ENCODE measurements at regions not wholly inside any gene's neighbourhood (a gene's known extent, or its start where the extent isn't known, plus 50 kb on each side); places are given as distances from the start of the nearest gene placed in this dataset.

DNA sequence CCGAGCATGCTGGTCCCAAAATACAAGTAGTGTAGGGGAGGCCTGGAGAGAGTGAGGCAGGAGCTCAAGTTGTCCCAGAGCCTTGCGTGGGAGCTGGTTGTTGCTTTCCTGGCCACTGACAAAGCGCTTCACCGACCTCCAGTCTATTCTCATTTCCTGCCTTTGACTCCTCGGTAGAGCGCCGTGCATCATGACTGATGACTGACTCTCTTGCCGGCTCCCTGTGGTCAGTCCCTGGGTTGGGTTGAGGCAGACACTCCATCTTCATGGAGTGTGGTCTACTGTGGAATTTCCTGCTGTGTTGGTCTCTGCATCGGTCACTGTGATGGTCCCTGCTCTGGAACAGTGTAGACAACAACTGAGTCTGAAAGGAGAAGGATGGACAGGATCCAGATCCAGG, 175.1 kb upstream of the S1PR3 start:
- no peak overlapping the region for H3K27ac ChIP-seq (ENCODE audit: low read length)
- TF ChIP-seq, protein P1, sequence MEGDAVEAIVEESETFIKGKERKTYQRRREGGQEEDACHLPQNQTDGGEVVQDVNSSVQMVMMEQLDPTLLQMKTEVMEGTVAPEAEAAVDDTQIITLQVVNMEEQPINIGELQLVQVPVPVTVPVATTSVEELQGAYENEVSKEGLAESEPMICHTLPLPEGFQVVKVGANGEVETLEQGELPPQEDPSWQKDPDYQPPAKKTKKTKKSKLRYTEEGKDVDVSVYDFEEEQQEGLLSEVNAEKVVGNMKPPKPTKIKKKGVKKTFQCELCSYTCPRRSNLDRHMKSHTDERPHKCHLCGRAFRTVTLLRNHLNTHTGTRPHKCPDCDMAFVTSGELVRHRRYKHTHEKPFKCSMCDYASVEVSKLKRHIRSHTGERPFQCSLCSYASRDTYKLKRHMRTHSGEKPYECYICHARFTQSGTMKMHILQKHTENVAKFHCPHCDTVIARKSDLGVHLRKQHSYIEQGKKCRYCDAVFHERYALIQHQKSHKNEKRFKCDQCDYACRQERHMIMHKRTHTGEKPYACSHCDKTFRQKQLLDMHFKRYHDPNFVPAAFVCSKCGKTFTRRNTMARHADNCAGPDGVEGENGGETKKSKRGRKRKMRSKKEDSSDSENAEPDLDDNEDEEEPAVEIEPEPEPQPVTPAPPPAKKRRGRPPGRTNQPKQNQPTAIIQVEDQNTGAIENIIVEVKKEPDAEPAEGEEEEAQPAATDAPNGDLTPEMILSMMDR (IDR thresholded peaks at IDR 0.05; ENCODE audit: low read length), result no peak
- H2AFZ ChIP-seq (ENCODE audit: low read length), result no peak overlapping the region
- peaks cover 9% of the 10 kb centered on the region for H3K4me1 ChIP-seq (ENCODE audit: low read length)
- no peaks in the 10 kb centered on the region for H3K9me2 ChIP-seq (replicated peaks; ENCODE audit: insufficient read depth, low read length)
- no peak overlapping the region for H3K4me2 ChIP-seq (ENCODE audit: low read depth, low read length)
- H3F3A ChIP-seq (ENCODE audit: insufficient read depth, low read length), result no peaks in the 10 kb centered on the region; the same call in 1 of the 2 replicates
- no peak overlapping the region for H3K9ac ChIP-seq (ENCODE audit: low read length)
- H3K36me3 ChIP-seq (replicated peaks; ENCODE audit: insufficient read depth, low read length), result no peaks in the 10 kb centered on the region
- DNase-seq, result no peak
- no peak overlapping the region for H3K4me3 ChIP-seq (ENCODE audit: low read length)
- H3K79me2 ChIP-seq (ENCODE audit: low read length), result no peaks in the 10 kb centered on the region
- H3K27me3 ChIP-seq (replicated peaks; ENCODE audit: insufficient read depth, low read length), result no peaks in the 10 kb centered on the region
- no peaks in the 10 kb centered on the region for H3K9me3 ChIP-seq (replicated peaks; ENCODE audit: insufficient read depth, low read length)
- H4K20me1 ChIP-seq (ENCODE audit: insufficient read depth, low read length), result no peaks in the 10 kb centered on the region

DNA sequence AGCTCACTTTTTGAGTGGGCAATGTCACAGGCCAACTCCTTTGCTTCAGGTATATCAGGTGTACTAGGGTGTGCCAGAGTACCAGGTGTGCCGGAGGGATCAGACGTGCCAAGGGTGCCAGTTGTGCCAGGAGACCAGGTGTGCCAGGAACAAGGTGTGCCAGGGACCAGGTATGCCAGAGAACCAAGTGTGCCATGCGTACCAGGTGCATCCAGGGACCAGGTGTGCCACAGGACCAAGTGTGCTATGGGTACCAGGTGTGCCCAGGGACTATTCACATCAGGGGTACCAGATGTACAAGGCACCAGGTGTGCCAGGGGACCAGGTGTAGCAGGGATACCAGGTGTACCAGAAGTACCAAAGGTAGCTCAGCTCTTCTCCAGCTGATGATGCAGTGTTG, 174.7 kb upstream of the S1PR3 start:
- Histone ChIP-seq H3K9me2 (replicated peaks; ENCODE audit: insufficient read depth, low read length) (no peaks in the 10 kb centered on the region), H3K4me1 (ENCODE audit: low read length) (peaks cover 9% of the 10 kb centered on the region), H3K27me3 (replicated peaks; ENCODE audit: insufficient read depth, low read length) (no peaks in the 10 kb centered on the region), H3K27ac (ENCODE audit: low read length) (no peak overlapping the region), H3K9ac (ENCODE audit: low read length) (no peak overlapping the region), H3K79me2 (ENCODE audit: low read length) (no peaks in the 10 kb centered on the region), H3F3A (ENCODE audit: insufficient read depth, low read length) (no peaks in the 10 kb centered on the region; the same call in 1 of the 2 replicates), H3K9me3 (replicated peaks; ENCODE audit: insufficient read depth, low read length) (no peaks in the 10 kb centered on the region), H3K4me2 (ENCODE audit: low read depth, low read length) (no peak overlapping the region), H3K36me3 (replicated peaks; ENCODE audit: insufficient read depth, low read length) (no peaks in the 10 kb centered on the region), H2AFZ (ENCODE audit: low read length) (no peak overlapping the region), H3K4me3 (ENCODE audit: low read length) (no peak overlapping the region), H4K20me1 (ENCODE audit: insufficient read depth, low read length) (no peaks in the 10 kb centered on the region)
- TF ChIP-seq EZH2 (optimal IDR thresholded peaks at IDR 0.05; ENCODE audit: low read depth, low read length), result no peak
- TF ChIP-seq EZH2phosphoT487 (IDR thresholded peaks at IDR 0.05; ENCODE audit: low read length), result no peak
- TF ChIP-seq, protein P1 (IDR thresholded peaks at IDR 0.05; ENCODE audit: low read length), result no peak
- DNase-seq, result no peak

DNA sequence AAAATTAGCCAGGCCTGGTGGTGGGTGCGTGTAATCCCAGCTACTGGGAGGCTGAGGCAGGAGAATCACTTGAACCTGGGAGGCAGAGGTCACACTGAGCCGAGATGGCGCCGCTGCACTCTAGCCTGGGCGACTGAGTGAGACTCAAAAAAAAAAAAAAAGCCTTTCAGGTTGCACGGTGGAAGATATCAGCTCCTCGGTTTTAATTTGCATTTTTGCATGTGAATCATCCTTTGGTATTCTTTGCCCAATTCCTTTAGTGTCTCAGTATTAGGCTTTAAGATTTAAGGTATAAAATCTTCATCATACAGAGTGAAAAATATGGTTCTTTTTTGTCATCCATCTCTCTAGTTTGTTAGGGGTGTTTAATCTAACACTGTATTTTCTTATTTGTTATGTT, 173.6 kb upstream of the S1PR3 start:
- TF ChIP-seq EZH2 (optimal IDR thresholded peaks at IDR 0.05; ENCODE audit: low read depth, low read length), result no peak
- TF ChIP-seq, protein P1 (IDR thresholded peaks at IDR 0.05; ENCODE audit: low read length), result no peak
- TF ChIP-seq EZH2phosphoT487 (IDR thresholded peaks at IDR 0.05; ENCODE audit: low read length), result no peak
- H4K20me1 ChIP-seq (ENCODE audit: insufficient read depth, low read length), result no peaks in the 10 kb centered on the region
- H2AFZ ChIP-seq (ENCODE audit: low read length), result no peak overlapping the region

More for the DNA sequence above, 173.6 kb upstream of the S1PR3 start:
- no peak for DNase-seq
- H3K9ac ChIP-seq (ENCODE audit: low read length), result no peak overlapping the region
- no peaks in the 10 kb centered on the region for H3K79me2 ChIP-seq (ENCODE audit: low read length)
- no peaks in the 10 kb centered on the region for H3K9me3 ChIP-seq (replicated peaks; ENCODE audit: insufficient read depth, low read length)
- no peaks in the 10 kb centered on the region for H3K9me2 ChIP-seq (replicated peaks; ENCODE audit: insufficient read depth, low read length)
- no peak overlapping the region for H3K4me2 ChIP-seq (ENCODE audit: low read depth, low read length)
- no peak overlapping the region for H3K27ac ChIP-seq (ENCODE audit: low read length)
- H3K4me1 ChIP-seq (ENCODE audit: low read length), result peaks cover 9% of the 10 kb centered on the region
- no peaks in the 10 kb centered on the region; the same call in 1 of the 2 replicates for H3F3A ChIP-seq (ENCODE audit: insufficient read depth, low read length)
- H3K27me3 ChIP-seq (replicated peaks; ENCODE audit: insufficient read depth, low read length), result no peaks in the 10 kb centered on the region
- no peak overlapping the region for H3K4me3 ChIP-seq (ENCODE audit: low read length)
- no peaks in the 10 kb centered on the region for H3K36me3 ChIP-seq (replicated peaks; ENCODE audit: insufficient read depth, low read length)
